Stomach (tissue), 8 donors: ENCODE measurements at regions not wholly inside any gene's neighbourhood (a gene's known extent, or its start where the extent isn't known, plus 50 kb on each side); places are given as distances from the start of the nearest gene placed in this dataset.

ENCODE experiments used
- DNase-seq, 2 donors: peaks; one replicate each; pipeline versions ENCODE4 v3.0.0 to v3.0.0-alpha.2; 2013 to 2019
- H3K27ac ChIP-seq, 5 donors: fragments of 200-600 bp in 4 of 5; sonication (generic) in 4 of 5; one replicate each; pipeline ENCODE4 v1.5.1; 2013 to 2019; ENCODE audit warnings: mild to moderate bottlenecking in 1 of 5, moderate library complexity in 1 of 5
- H3K27me3 ChIP-seq, 3 donors: fragments of 200-600 bp; sonication (generic); one replicate each; pipeline ENCODE4 v1.5.1; 2017 to 2019; ENCODE audit warnings: mixed run types in 1 of 3
- H3K36me3 ChIP-seq, 4 donors: fragments of 200-600 bp; sonication (generic); 1 replicate in 3 of 4; 2 replicates in 1 of 4; pipeline ENCODE4 v1.5.1; 2016 to 2019
- H3K4me1 ChIP-seq, 4 donors: fragments of 200-600 bp; sonication (generic); one replicate each; pipeline ENCODE4 v1.5.1; 2016 to 2019
- H3K4me3 ChIP-seq, 4 donors: fragments of 200-600 bp; sonication (generic) in 3 of 4; one replicate each; pipeline ENCODE4 v1.5.1; 2016 to 2019; ENCODE audit warnings: mild to moderate bottlenecking in 1 of 4
- H3K9me3 ChIP-seq, 4 donors: fragments of 200-600 bp; sonication (generic); one replicate each; pipeline ENCODE4 v1.5.1; 2016 to 2019
- CTCF ChIP-seq, 7 experiments: fragments of 450-650 bp in 4 of 7; fragments of 200-600 bp in 3 of 7; sonication (generic) in 3 of 7; IDR thresholded peaks; one replicate each; pipeline ENCODE4 v1.5.1; 2016 to 2019; ENCODE audit warnings: antibody characterized with exemption in 7 of 7, control low read depth in 2 of 7, mild to moderate bottlenecking in 1 of 7
- EP300 ChIP-seq: sonication (generic); formaldehyde crosslinking; IDR thresholded peaks from one replicate; pipeline ENCODE4 v1.6.1; 2017; ENCODE audit warnings: antibody characterized with exemption
- POLR2A ChIP-seq, 4 donors: fragments of 450-650 bp; IDR thresholded peaks; one replicate each; pipeline ENCODE4 v1.6.1; 2016; ENCODE audit warnings: antibody characterized with exemption in 4 of 4, control low read depth in 2 of 4, mild to moderate bottlenecking in 1 of 4, moderate library complexity in 1 of 4
- POLR2AphosphoS5 ChIP-seq, 3 donors: sonication (generic); formaldehyde crosslinking; IDR thresholded peaks; one replicate each; pipeline ENCODE4 v1.6.1; 2016; ENCODE audit warnings: antibody characterized with exemption in 3 of 3
- WGBS, 5 donors: extraction: QIAGEN DNeasy Blood & Tissue Kit in 3 of 5; methylation state at CpG; one replicate each; pipeline versions ENCODE4 v1.1.5 to v1.1.7; 2013 to 2018; 5-methylcytosine and 5-hydroxymethylcytosine counted together
- intact Hi-C: fragments of 100-400 bp; cut with DNase I; formaldehyde crosslinking; loops from one replicate; pipeline ENCODE4 v1.15.1; 2023; ENCODE audit warnings: low total_unique reads
- donor health status: healthy with polysubstance abuse.
- donor health status: Bipolar disorder and iron deficiency.
- donor health status: healthy.

GRCh38 chr11:19598876-19599486, 113.7 kb upstream of the NAV2 start:
- intact Hi-C loops: no loop called here
- DNase-seq: no peak
- 59 to 73% (median 64%) methylated on average over 4 of the region's 4 CpGs for WGBS, 5 donors
- Histone ChIP-seq H3K9me3 (no peaks in the 10 kb centered on the region), H3K36me3 (no peaks in the 10 kb centered on the region), H3K27ac (no peak overlapping the region), H3K4me3 (no peak overlapping the region), H3K27me3 (no peaks in the 10 kb centered on the region), H3K4me1 (peaks cover 0 to 16% (median 7%) of the 10 kb centered on the region in 4 donors)
- no peak for TF ChIP-seq POLR2AphosphoS5 (IDR thresholded peaks at IDR 0.05)
- TF ChIP-seq EP300: no peak
- TF ChIP-seq POLR2A (IDR thresholded peaks at IDR 0.05): no peak
- TF ChIP-seq CTCF (IDR thresholded peaks at IDR 0.05): no peak

- Histone ChIP-seq H3K27ac (no peak overlapping the region), H3K4me3 (no peak overlapping the region), H3K36me3 (no peaks in the 10 kb centered on the region), H3K9me3 (no peaks in the 10 kb centered on the region), H3K27me3 (no peaks in the 10 kb centered on the region), H3K4me1 (peaks cover 0 to 16% (median 7%) of the 10 kb centered on the region in 4 donors)
- WGBS, 5 donors: 50 to 61% (median 58%) methylated on average over 3 of the region's 3 CpGs
- TF ChIP-seq POLR2A (IDR thresholded peaks at IDR 0.05) (no peak), CTCF (IDR thresholded peaks at IDR 0.05) (no peak), POLR2AphosphoS5 (IDR thresholded peaks at IDR 0.05) (no peak), EP300 (no peak)
- DNase-seq: no peak
- intact Hi-C loops: no loop called here
Observed at GRCh38 chr11:19598456-19598855, 114.2 kb upstream of the NAV2 start.

GRCh38 chr11:19597876-19598275, 114.8 kb upstream of the NAV2 start:
- Histone ChIP-seq H3K4me1 (peaks cover 0 to 16% (median 7%) of the 10 kb centered on the region in 4 donors), H3K27me3 (no peaks in the 10 kb centered on the region), H3K4me3 (no peak overlapping the region), H3K27ac (no peak overlapping the region), H3K9me3 (no peaks in the 10 kb centered on the region), H3K36me3 (no peaks in the 10 kb centered on the region)
- no peak for DNase-seq
- WGBS, 5 donors: 84 to 97% (median 94%) methylated on average over 4 to 5 of the region's 5 CpGs
- TF ChIP-seq POLR2AphosphoS5 (IDR thresholded peaks at IDR 0.05): no peak
- TF ChIP-seq EP300: no peak
- no peak for TF ChIP-seq CTCF (IDR thresholded peaks at IDR 0.05)
- TF ChIP-seq POLR2A (IDR thresholded peaks at IDR 0.05): no peak
- intact Hi-C loops: no loop called here

GRCh38 chr11:19597206-19597605, 115.4 kb upstream of the NAV2 start:
- peak overlapping the region in 2 of 5 donors; percentile 6 to 80 for H3K27ac ChIP-seq
- H3K4me1 ChIP-seq: peaks cover 0 to 16% (median 7%) of the 10 kb centered on the region in 4 donors
- no peak overlapping the region for H3K4me3 ChIP-seq
- 67 to 94% (median 79%) methylated on average over 1 of the region's 1 CpG for WGBS, 5 donors
- TF ChIP-seq CTCF (IDR thresholded peaks at IDR 0.05): no peak
- TF ChIP-seq POLR2A (IDR thresholded peaks at IDR 0.05): no peak
- no peak for TF ChIP-seq POLR2AphosphoS5 (IDR thresholded peaks at IDR 0.05)
- TF ChIP-seq EP300: no peak
- H3K9me3 ChIP-seq: no peaks in the 10 kb centered on the region
- no peaks in the 10 kb centered on the region for H3K36me3 ChIP-seq
- no peaks in the 10 kb centered on the region for H3K27me3 ChIP-seq
- intact Hi-C loops: no loop called here
- DNase-seq: peak in 1 of 2 donors; percentile 28
